Naive thymus-derived CD4-positive, alpha-beta T cell (primary cell): ENCODE measurements at regions not wholly inside any gene's neighbourhood (a gene's known extent, or its start where the extent isn't known, plus 50 kb on each side); places are given as distances from the start of the nearest gene placed in this dataset.
"Not testable (repeated sequence)": the region's sequence is repeated elsewhere in the genome, so short reads cannot be mapped to it uniquely, and the experiment has no call there.

Source experiments
- ATAC-seq: fragments of 150-1000 bp; cut with Tn5 transposase; 2 replicates; pipeline ENCODE4 v1.10.0; 2021; ENCODE audit warnings: mild to moderate bottlenecking, moderate library complexity
- CTCF ChIA-PET: fragments of 350-600 bp; sonication (Branson Sonifier 250); formaldehyde crosslinking; loops from one replicate; lab custom pipeline; 2021; ENCODE audit warnings: antibody characterized with exemption; lab: Charles Lee
- POLR2A ChIA-PET: fragments of 350-600 bp; sonication (Branson Sonifier 250); formaldehyde crosslinking; loops from one replicate; lab custom pipeline; 2021; ENCODE audit warnings: antibody characterized with exemption, inconsistent platforms; lab: Charles Lee
- DNase-seq, 9 donors: peaks; one replicate each; pipeline versions ENCODE4 v3.0.0 to v3.0.0-alpha.2; 2020 to 2022; ENCODE audit warnings: mixed read lengths in 1 of 9
- H3K27ac ChIP-seq: one replicate; pipeline ENCODE4 v1.7.0; 2013; ENCODE audit warnings: mild to moderate bottlenecking, low read depth, low read length, moderate library complexity
- H3K27me3 ChIP-seq, 2 donors: one replicate each; pipeline ENCODE4 v1.7.0; 2013; ENCODE audit warnings: low read length in 2 of 2, mild to moderate bottlenecking in 2 of 2, moderate library complexity in 2 of 2; ENCODE audit not compliant: control insufficient read depth in 2 of 2, insufficient read depth in 2 of 2
- H3K36me3 ChIP-seq, 3 experiments: 1 replicate in 2 of 3; 2 replicates in 1 of 3; pipeline ENCODE4 v1.7.0; 2013; ENCODE audit warnings: low read length in 3 of 3, mild to moderate bottlenecking in 3 of 3, moderate library complexity in 1 of 3; ENCODE audit not compliant: insufficient read depth in 3 of 3, control insufficient read depth in 2 of 3
- H3K4me1 ChIP-seq, 2 donors: one replicate each; pipeline ENCODE4 v1.7.0; 2013; ENCODE audit warnings: low read length in 2 of 2, mild to moderate bottlenecking in 2 of 2, moderate library complexity in 1 of 2; ENCODE audit not compliant: control insufficient read depth in 2 of 2, insufficient read depth in 2 of 2
- H3K4me3 ChIP-seq: 2 replicates; pipeline ENCODE4 v1.7.0; 2013; ENCODE audit warnings: mild to moderate bottlenecking, low read length
- H3K9me3 ChIP-seq, 3 experiments: 1 replicate in 2 of 3; 2 replicates in 1 of 3; pipeline ENCODE4 v1.7.0; 2013; ENCODE audit warnings: low read length in 3 of 3; ENCODE audit not compliant: control insufficient read depth in 2 of 3
- H3K27ac Mint-ChIP-seq, 9 donors: one replicate each; pipeline ENCODE4 v1.8.0; 2020 to 2022; ENCODE audit warnings: mixed read lengths in 9 of 9, mild to moderate bottlenecking in 8 of 9, moderate library complexity in 5 of 9, inconsistent platforms in 2 of 9
- H3K27me3 Mint-ChIP-seq, 5 donors: one replicate each; pipeline ENCODE4 v1.8.0; 2021 to 2022; ENCODE audit warnings: mixed read lengths in 5 of 5, mild to moderate bottlenecking in 1 of 5
- H3K36me3 Mint-ChIP-seq, 5 donors: one replicate each; pipeline ENCODE4 v1.8.0; 2020 to 2022; ENCODE audit warnings: mixed read lengths in 5 of 5, mild to moderate bottlenecking in 3 of 5, inconsistent platforms in 1 of 5
- H3K4me1 Mint-ChIP-seq, 7 donors: one replicate each; pipeline ENCODE4 v1.8.0; 2020 to 2022; ENCODE audit warnings: mixed read lengths in 7 of 7, mild to moderate bottlenecking in 3 of 7, inconsistent platforms in 1 of 7
- H3K4me3 Mint-ChIP-seq, 10 donors: one replicate each; pipeline ENCODE4 v1.8.0; 2020 to 2022; ENCODE audit warnings: mild to moderate bottlenecking in 10 of 10, mixed read lengths in 10 of 10, moderate library complexity in 6 of 10, inconsistent platforms in 2 of 10
- H3K9me3 Mint-ChIP-seq, 11 donors: one replicate each; pipeline ENCODE4 v1.8.0; 2020 to 2022; ENCODE audit warnings: mixed read lengths in 11 of 11, mild to moderate bottlenecking in 4 of 11, inconsistent platforms in 1 of 11, moderate library complexity in 1 of 11
- intact Hi-C, 2 donors: fragments of 100-400 bp; cut with micrococcal nuclease; formaldehyde crosslinking; loops; one replicate each; pipeline ENCODE4 v1.15.1; 2023

GRCh38 chr7:69070476-69070875, 527.8 kb upstream of the AUTS2 start:
- no peak overlapping the region for H3K4me3 Mint-ChIP-seq
- H3K36me3 Mint-ChIP-seq = peaks cover 0 to 13% (median 0%) of the 10 kb centered on the region in 5 donors
- no peak for ATAC-seq
- intact Hi-C loops = no loop called here
- Histone ChIP-seq H3K4me3 (no peak overlapping the region), H3K27me3 (no peaks in the 10 kb centered on the region), H3K27ac (no peak overlapping the region), H3K4me1 (no peaks in the 10 kb centered on the region), H3K9me3 (no peaks in the 10 kb centered on the region), H3K36me3 (no peaks in the 10 kb centered on the region)
- no peak for DNase-seq
- H3K27ac Mint-ChIP-seq = peak overlapping the region in 1 of 9 donors; percentile 23
- ChIA-PET CTCF (no interaction called here), POLR2A (no interaction called here)
- H3K27me3 Mint-ChIP-seq = peaks cover 0 to 9% (median 0%) of the 10 kb centered on the region in 5 donors
- no peaks in the 10 kb centered on the region for H3K4me1 Mint-ChIP-seq
- H3K9me3 Mint-ChIP-seq = peaks cover 6 to 43% (median 24%) of the 10 kb centered on the region in 11 donors

GRCh38 chr7:69076566-69076965, 521.7 kb upstream of the AUTS2 start:
- Mint-ChIP-seq H3K27ac (no peak overlapping the region), H3K27me3 (peaks cover 0 to 4% (median 0%) of the 10 kb centered on the region in 5 donors), H3K36me3 (peaks cover 0 to 3% (median 0%) of the 10 kb centered on the region in 5 donors), H3K4me1 (no peaks in the 10 kb centered on the region), H3K4me3 (no peak overlapping the region), H3K9me3 (peaks cover 0 to 33% (median 7%) of the 10 kb centered on the region in 11 donors)
- ChIA-PET CTCF (no interaction called here), POLR2A (no interaction called here)
- H3K4me3 ChIP-seq = no peak overlapping the region
- intact Hi-C loops = no loop called here
- no peaks in the 10 kb centered on the region for H3K36me3 ChIP-seq
- no peaks in the 10 kb centered on the region for H3K27me3 ChIP-seq
- DNase-seq (no peak), ATAC-seq (no peak)
- no peak overlapping the region for H3K27ac ChIP-seq
- H3K9me3 ChIP-seq = no peaks in the 10 kb centered on the region
- H3K4me1 ChIP-seq = no peaks in the 10 kb centered on the region

DNA sequence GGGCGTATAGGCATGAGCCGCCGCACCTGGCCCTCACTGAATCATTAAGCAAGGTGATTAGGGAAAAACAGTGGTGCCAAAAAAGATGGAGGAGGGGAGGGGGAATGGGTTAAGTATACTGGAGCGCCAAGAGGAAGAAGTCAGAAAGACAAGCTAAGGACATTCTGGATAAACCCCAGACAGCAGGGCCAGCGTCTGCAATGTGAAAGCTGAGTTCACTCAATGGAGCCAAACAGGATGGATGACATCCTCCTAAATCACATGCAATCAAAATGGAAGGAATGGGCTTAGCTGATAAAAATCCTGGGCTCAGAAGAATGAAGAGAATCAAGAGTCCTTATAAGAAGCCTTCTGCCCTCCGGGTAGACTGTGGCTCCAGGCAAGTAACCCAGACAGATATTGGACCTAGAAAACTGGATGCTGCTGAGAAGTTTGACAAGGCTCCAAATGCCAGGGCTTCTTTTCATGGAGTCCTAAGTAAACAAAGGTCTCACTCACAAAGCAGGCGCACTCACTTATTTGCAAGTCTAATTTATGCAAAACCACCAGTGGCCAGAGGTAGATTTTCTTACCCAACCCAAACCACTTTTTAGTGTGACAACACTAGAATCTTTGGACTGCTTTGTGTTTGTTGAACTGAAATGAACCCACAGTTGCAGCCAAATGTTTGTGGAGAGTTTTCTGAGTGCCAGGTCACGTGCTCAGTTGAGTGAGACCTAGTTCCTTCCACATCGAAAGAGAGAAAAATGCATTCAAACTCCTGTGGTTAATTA, 519.1 kb upstream of the AUTS2 start:
- H3K27ac ChIP-seq = no peak overlapping the region
- no peak for ATAC-seq
- Mint-ChIP-seq H3K27me3 (peaks cover 0 to 13% (median 0%) of the 10 kb centered on the region in 5 donors), H3K36me3 (peaks cover 0 to 7% (median 0%) of the 10 kb centered on the region in 5 donors), H3K9me3 (peaks cover 0 to 28% (median 12%) of the 10 kb centered on the region in 11 donors), H3K4me3 (no peak overlapping the region), H3K27ac (no peak overlapping the region), H3K4me1 (no peaks in the 10 kb centered on the region)
- no peaks in the 10 kb centered on the region for H3K27me3 ChIP-seq
- H3K4me1 ChIP-seq = no peaks in the 10 kb centered on the region
- H3K4me3 ChIP-seq = no peak overlapping the region
- H3K36me3 ChIP-seq = no peaks in the 10 kb centered on the region
- intact Hi-C loops = no loop called here
- DNase-seq = no peak
- H3K9me3 ChIP-seq = no peaks in the 10 kb centered on the region
- ChIA-PET POLR2A (no interaction called here), CTCF (interaction anchor here (0.6 kb wide), 1 partner anchor 177 kb away, joined by 4 read pairs; no protein-coding TSS in a partner anchor)

- H3K4me3 Mint-ChIP-seq, DNase-seq, H3K4me1 Mint-ChIP-seq, ATAC-seq, intact Hi-C loops, H3K4me1 ChIP-seq, H3K27ac ChIP-seq, POLR2A ChIA-PET, H3K4me3 ChIP-seq, H3K27me3 ChIP-seq, H3K36me3 Mint-ChIP-seq, H3K9me3 ChIP-seq, H3K36me3 ChIP-seq, CTCF ChIA-PET, H3K27ac Mint-ChIP-seq: not testable (repeated sequence)
- Mint-ChIP-seq H3K27me3 (peaks cover 0 to 14% (median 0%) of the 10 kb centered on the region in 5 donors), H3K9me3 (peaks cover 1 to 19% (median 9%) of the 10 kb centered on the region in 11 donors)
Observed at GRCh38 chr7:69087281-69087680, 511.0 kb upstream of the AUTS2 start.

- ATAC-seq = no peak
- H3K27me3 ChIP-seq = no peaks in the 10 kb centered on the region
- no peaks in the 10 kb centered on the region for H3K36me3 ChIP-seq
- Mint-ChIP-seq H3K27me3 (peaks cover 0 to 11% (median 0%) of the 10 kb centered on the region in 5 donors), H3K27ac (no peak overlapping the region), H3K4me1 (peaks cover 0 to 1% (median 0%) of the 10 kb centered on the region in 7 donors), H3K36me3 (no peaks in the 10 kb centered on the region), H3K4me3 (no peak overlapping the region), H3K9me3 (peaks cover 1 to 19% (median 8%) of the 10 kb centered on the region in 11 donors)
- no peaks in the 10 kb centered on the region for H3K9me3 ChIP-seq
- CTCF ChIA-PET = no interaction called here
- DNase-seq = no peak
- no peak overlapping the region for H3K27ac ChIP-seq
- POLR2A ChIA-PET = no interaction called here
- intact Hi-C loops = no loop called here
- H3K4me3 ChIP-seq = no peak overlapping the region
- no peaks in the 10 kb centered on the region for H3K4me1 ChIP-seq
Observed at GRCh38 chr7:69088185-69088584, 510.1 kb upstream of the AUTS2 start.

DNA sequence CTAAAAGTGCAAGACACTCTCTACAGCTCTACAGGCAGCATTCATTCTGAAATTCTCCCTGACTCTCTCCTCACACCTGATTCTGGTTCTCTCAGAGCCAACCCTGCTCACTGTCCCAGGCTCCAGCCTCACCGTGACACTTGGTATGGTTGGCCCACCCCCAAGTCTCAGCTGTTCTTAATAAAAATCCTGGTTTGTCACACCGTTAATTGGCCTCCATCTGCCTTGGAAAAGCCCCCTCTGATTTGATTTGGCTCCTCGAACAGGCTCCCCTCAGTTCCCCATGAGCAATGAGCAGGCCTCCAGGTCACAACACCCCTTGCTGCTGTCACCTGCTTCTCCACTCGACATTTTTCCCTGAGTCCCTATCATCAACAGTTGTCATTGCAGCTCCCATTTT, 507.3 kb upstream of the AUTS2 start:
- Mint-ChIP-seq H3K27me3 (no peaks in the 10 kb centered on the region), H3K4me1 (peaks cover 0 to 1% (median 0%) of the 10 kb centered on the region in 7 donors), H3K36me3 (no peaks in the 10 kb centered on the region), H3K27ac (no peak overlapping the region), H3K4me3 (no peak overlapping the region), H3K9me3 (peaks cover 2 to 29% (median 11%) of the 10 kb centered on the region in 11 donors)
- POLR2A ChIA-PET = no interaction called here
- Histone ChIP-seq H3K4me1 (no peaks in the 10 kb centered on the region), H3K9me3 (no peaks in the 10 kb centered on the region), H3K4me3 (no peak overlapping the region), H3K36me3 (no peaks in the 10 kb centered on the region), H3K27ac (no peak overlapping the region), H3K27me3 (no peaks in the 10 kb centered on the region)
- no peak for DNase-seq
- ATAC-seq = no peak
- intact Hi-C loops = no loop called here
- CTCF ChIA-PET = no interaction called here

GRCh38 chr7:69091521-69091920, 506.8 kb upstream of the AUTS2 start:
- Mint-ChIP-seq H3K27ac (no peak overlapping the region), H3K4me1 (peaks cover 0 to 1% (median 0%) of the 10 kb centered on the region in 7 donors), H3K9me3 (peaks cover 1 to 26% (median 10%) of the 10 kb centered on the region in 11 donors), H3K36me3 (no peaks in the 10 kb centered on the region), H3K4me3 (no peak overlapping the region), H3K27me3 (no peaks in the 10 kb centered on the region)
- Histone ChIP-seq H3K36me3 (no peaks in the 10 kb centered on the region), H3K27me3 (no peaks in the 10 kb centered on the region), H3K4me1 (no peaks in the 10 kb centered on the region), H3K27ac (no peak overlapping the region), H3K9me3 (no peaks in the 10 kb centered on the region), H3K4me3 (no peak overlapping the region)
- ChIA-PET CTCF (no interaction called here), POLR2A (no interaction called here)
- DNase-seq = no peak
- intact Hi-C loops = no loop called here
- ATAC-seq = no peak
